GM23338 (cell line): ENCODE measurements at regions not wholly inside any gene's neighbourhood (a gene's known extent, or its start where the extent isn't known, plus 50 kb on each side); places are given as distances from the start of the nearest gene placed in this dataset.

Experiments
- ATAC-seq: fragments of 200-7000 bp; cut with Tn5 transposase; 3 replicates; pipeline ENCODE4 v1.9.1; 2020
- DNase-seq: peaks from one replicate; pipeline ENCODE4 v3.0.0-alpha.2; 2015; ENCODE audit warnings: low spot score
- H2AFZ ChIP-seq: fragments of 200-600 bp; sonication (generic); 2 replicates; pipeline ENCODE4 v1.8.0; 2016; ENCODE audit warnings: antibody characterized with exemption, mild to moderate bottlenecking, moderate library complexity
- H3F3A ChIP-seq: fragments of 200-600 bp; sonication (generic); replicated peaks from 2 replicates; pipeline ENCODE4 v1.8.0; 2017; ENCODE audit warnings: antibody characterized with exemption, mixed run types, low read depth
- H3K27ac ChIP-seq: fragments of 200-600 bp; sonication (generic); 2 replicates; pipeline ENCODE4 v1.6.1; 2016; ENCODE audit warnings: low read depth
- H3K27me3 ChIP-seq: fragments of 200-600 bp; sonication (generic); 2 replicates; pipeline ENCODE4 v1.8.0; 2016; ENCODE audit warnings: mild to moderate bottlenecking, mixed run types, moderate library complexity; ENCODE audit not compliant: insufficient read depth
- H3K36me3 ChIP-seq: fragments of 200-600 bp; sonication (generic); 2 replicates; pipeline ENCODE4 v1.8.0; 2016; ENCODE audit warnings: mild to moderate bottlenecking; ENCODE audit not compliant: insufficient read depth
- H3K4me1 ChIP-seq: fragments of 200-600 bp; sonication (generic); 2 replicates; pipeline ENCODE4 v1.8.0; 2016; ENCODE audit warnings: mild to moderate bottlenecking, moderate library complexity; ENCODE audit not compliant: insufficient read depth
- H3K4me2 ChIP-seq: fragments of 200-600 bp; sonication (generic); 2 replicates; pipeline ENCODE4 v1.7.1; 2017; ENCODE audit warnings: mixed run types
- H3K4me3 ChIP-seq: fragments of 200-600 bp; sonication (generic); 2 replicates; pipeline ENCODE4 v1.6.1; 2016; ENCODE audit warnings: mixed run types
- H3K79me2 ChIP-seq: fragments of 200-600 bp; sonication (generic); replicated peaks from 2 replicates; pipeline ENCODE4 v1.8.0; 2017; ENCODE audit warnings: mild to moderate bottlenecking; ENCODE audit not compliant: insufficient read depth
- H3K9me2 ChIP-seq: fragments of 200-600 bp; sonication (generic); 2 replicates; pipeline ENCODE4 v1.8.0; 2017; ENCODE audit not compliant: insufficient read depth
- H4K20me1 ChIP-seq: fragments of 200-600 bp; sonication (generic); replicated peaks from 2 replicates; pipeline ENCODE4 v1.8.0; 2017; ENCODE audit warnings: mild to moderate bottlenecking; ENCODE audit not compliant: insufficient read depth
- H3K27ac Mint-ChIP-seq: 2 replicates; pipeline ENCODE4 v1.8.0; 2020; ENCODE audit warnings: inconsistent platforms, mild to moderate bottlenecking, moderate library complexity, mixed read lengths
- H3K27me3 Mint-ChIP-seq: 3 replicates; pipeline ENCODE4 v1.8.0; 2022; ENCODE audit warnings: low read depth, mild to moderate bottlenecking, moderate library complexity, mixed read lengths, inconsistent platforms; ENCODE audit not compliant: insufficient read depth, poor library complexity
- H3K36me3 Mint-ChIP-seq: 3 replicates; pipeline ENCODE4 v1.8.0; 2021; ENCODE audit warnings: low read depth, mild to moderate bottlenecking, inconsistent platforms, moderate library complexity, mixed read lengths
- H3K4me1 Mint-ChIP-seq: 3 replicates; pipeline ENCODE4 v1.8.0; 2020; ENCODE audit warnings: mild to moderate bottlenecking, inconsistent platforms, mixed read lengths
- H3K4me3 Mint-ChIP-seq: 3 replicates; pipeline ENCODE4 v1.8.0; 2021; ENCODE audit warnings: moderate library complexity, mild to moderate bottlenecking, inconsistent platforms, mixed read lengths
- H3K9me3 Mint-ChIP-seq: 3 replicates; pipeline ENCODE4 v1.8.0; 2020; ENCODE audit warnings: moderate library complexity, mild to moderate bottlenecking, inconsistent platforms, mixed read lengths
- CREB1 ChIP-seq: fragments of 250-450 bp; sonication (Bioruptor Pico); IDR thresholded peaks from 2 replicates; pipeline ENCODE4 v1.5.0; 2020; ENCODE audit warnings: low read depth, mild to moderate bottlenecking, moderate library complexity
- CTCF ChIP-seq, 2 experiments: fragments of 200-600 bp in 1 of 2; sonication (generic) in 1 of 2; conservative IDR thresholded peaks; 2 replicates each; pipeline versions ENCODE4 v1.5.1 to v1.6.1; 2016 to 2017; ENCODE audit warnings: antibody characterized with exemption in 2 of 2, low read depth in 2 of 2, mild to moderate bottlenecking in 2 of 2, moderate library complexity in 1 of 2
- ETS1 ChIP-seq: IDR thresholded peaks from 2 replicates; pipeline ENCODE4 v1.6.1; 2016; ENCODE audit warnings: antibody characterized with exemption
- EZH2 ChIP-seq: fragments of 200-600 bp; sonication (generic); IDR thresholded peaks from one replicate; pipeline ENCODE4 v1.8.0; 2017; ENCODE audit warnings: antibody characterized with exemption, mild to moderate bottlenecking, low read depth; ENCODE audit not compliant: unreplicated experiment
- EZH2phosphoT487 ChIP-seq: fragments of 200-600 bp; sonication (generic); IDR thresholded peaks from one replicate; pipeline ENCODE4 v1.8.1; 2018; ENCODE audit warnings: antibody characterized with exemption; ENCODE audit not compliant: unreplicated experiment
- JUNB ChIP-seq: IDR thresholded peaks from one replicate; pipeline ENCODE4 v1.6.1; 2016; ENCODE audit warnings: antibody characterized with exemption; ENCODE audit not compliant: unreplicated experiment
- NANOG ChIP-seq: IDR thresholded peaks from 2 replicates; pipeline ENCODE4 v1.6.1; 2016; ENCODE audit warnings: antibody characterized with exemption, borderline replicate concordance
- POLR2AphosphoS5 ChIP-seq: IDR thresholded peaks from 2 replicates; pipeline ENCODE4 v1.6.1; 2016; ENCODE audit warnings: antibody characterized with exemption, low read depth
- REST ChIP-seq: IDR thresholded peaks from one replicate; pipeline ENCODE4 v1.6.1; 2018; ENCODE audit warnings: antibody characterized with exemption; ENCODE audit not compliant: unreplicated experiment
- STAT1 ChIP-seq: IDR thresholded peaks from one replicate; pipeline ENCODE4 v1.6.1; 2016; ENCODE audit warnings: antibody characterized with exemption; ENCODE audit not compliant: unreplicated experiment
- ZNF114 ChIP-seq: fragments of 250-450 bp; sonication (Bioruptor Pico); IDR thresholded peaks from 2 replicates; pipeline ENCODE4 v1.5.0; 2020; ENCODE audit warnings: mild to moderate bottlenecking, moderate library complexity
- ZNF331 ChIP-seq: fragments of 250-450 bp; sonication (Bioruptor Pico); IDR thresholded peaks from 2 replicates; pipeline ENCODE4 v1.5.0; 2020; ENCODE audit warnings: low read depth, mild to moderate bottlenecking, moderate library complexity
- ZNF462 ChIP-seq: fragments of 250-450 bp; sonication (Bioruptor Pico); IDR thresholded peaks from 2 replicates; pipeline ENCODE4 v1.5.0; 2020; ENCODE audit warnings: mild to moderate bottlenecking, moderate library complexity

GRCh38 chrX:146056511-146057081 lies 239.0 kb downstream of the SLITRK2 start:
- DNase-seq: no peak
- Mint-ChIP-seq H3K36me3 (no peaks in the 10 kb centered on the region), H3K4me3 (no peak overlapping the region), H3K4me1 (no peaks in the 10 kb centered on the region), H3K27ac (no peak overlapping the region), H3K9me3 (peaks cover 55% of the 10 kb centered on the region), H3K27me3 (no peaks in the 10 kb centered on the region)
- Histone ChIP-seq H3K36me3 (no peaks in the 10 kb centered on the region), H3F3A (no peaks in the 10 kb centered on the region), H3K4me1 (no peaks in the 10 kb centered on the region), H3K27me3 (no peaks in the 10 kb centered on the region), H4K20me1 (no peaks in the 10 kb centered on the region), H3K27ac (no peak overlapping the region), H2AFZ (no peak overlapping the region), H3K4me2 (no peak overlapping the region), H3K4me3 (no peak overlapping the region), H3K9me2 (no peaks in the 10 kb centered on the region), H3K79me2 (no peaks in the 10 kb centered on the region)
- no peak for ATAC-seq
- TF ChIP-seq EZH2phosphoT487: no peak
- TF ChIP-seq STAT1: no peak
- TF ChIP-seq REST: no peak
- TF ChIP-seq ZNF114: no peak
- no peak for TF ChIP-seq JUNB
- TF ChIP-seq CREB1 (CRISPR knock-in tag): no peak
- TF ChIP-seq ZNF462 (CRISPR knock-in tag): no peak
- TF ChIP-seq CTCF (conservative IDR thresholded peaks at IDR 0.05; ENCODE audit: low read depth in 2 of 2): no peak
- TF ChIP-seq EZH2: no peak
- no peak for TF ChIP-seq ZNF331 (CRISPR knock-in tag)
- TF ChIP-seq ETS1: no peak
- no peak for TF ChIP-seq NANOG
- no peak for TF ChIP-seq POLR2AphosphoS5
